NOMO-1 treated with DMSO at 0.1 percent for 48 hours (cell line): ENCODE measurements at regions not wholly inside any gene's neighbourhood (a gene's known extent, or its start where the extent isn't known, plus 50 kb on each side); places are given as distances from the start of the nearest gene placed in this dataset.

Experiments used
- DNase-seq: peaks from one replicate; lab custom pipeline; 2025; ENCODE audit not compliant: unreplicated experiment; lab: John Stamatoyannopoulos, UW

- no peak for DNase-seq
Observed at GRCh38 chr11:81899156-81899555, 834.5 kb downstream of the FAM181B start.

GRCh38 chr11:81897639-81898038, 836.0 kb downstream of the FAM181B start:
- DNase-seq, result no peak

- DNase-seq, result no peak
Observed at GRCh38 chr11:81895258-81895657, 838.4 kb downstream of the FAM181B start.

- no peak for DNase-seq
Observed at GRCh38 chr11:81892770-81893635, 840.7 kb downstream of the FAM181B start.

GRCh38 chr11:81888391-81888790, 845.3 kb downstream of the FAM181B start:
- DNase-seq, result peak; percentile 35

- no peak for DNase-seq
Observed at GRCh38 chr11:81887671-81888070, 846.0 kb downstream of the FAM181B start.

- DNase-seq, result no peak
Observed at GRCh38 chr11:81886406-81887075, 847.1 kb downstream of the FAM181B start.

GRCh38 chr11:81874635-81875034, 859.0 kb downstream of the FAM181B start:
- DNase-seq, result no peak

GRCh38 chr11:81870815-81871214, 862.8 kb downstream of the FAM181B start:
- no peak for DNase-seq

GRCh38 chr11:81870066-81870412, 863.6 kb downstream of the FAM181B start:
- DNase-seq, result peak; percentile 30

GRCh38 chr11:81869351-81870065, 864.2 kb downstream of the FAM181B start:
- DNase-seq, result peak; percentile 97

GRCh38 chr11:81866896-81867295, 866.8 kb downstream of the FAM181B start:
- no peak for DNase-seq

- DNase-seq, result no peak
Observed at GRCh38 chr11:81857386-81857785, 876.3 kb downstream of the FAM181B start.

GRCh38 chr11:81853791-81854190, 879.9 kb downstream of the FAM181B start:
- no peak for DNase-seq

GRCh38 chr11:81852896-81853295, 880.8 kb downstream of the FAM181B start:
- no peak for DNase-seq

GRCh38 chr11:81840380-81840779, 893.3 kb downstream of the FAM181B start:
- DNase-seq, result no peak

- DNase-seq, result no peak
Observed at GRCh38 chr11:81839976-81840375, 893.7 kb downstream of the FAM181B start.

- DNase-seq, result no peak
Observed at GRCh38 chr11:81839016-81839415, 894.6 kb downstream of the FAM181B start.

- DNase-seq, result no peak
Observed at GRCh38 chr11:81829976-81830375, 903.7 kb downstream of the FAM181B start.

- DNase-seq, result no peak
Observed at GRCh38 chr11:81825346-81825745, 908.3 kb downstream of the FAM181B start.

- no peak for DNase-seq
Observed at GRCh38 chr11:81819462-81819861, 914.2 kb downstream of the FAM181B start.

- no peak for DNase-seq
Observed at GRCh38 chr11:81804858-81805257, 928.8 kb downstream of the FAM181B start.
